Liver (tissue), 7 donors: ENCODE measurements at regions not wholly inside any gene's neighbourhood (a gene's known extent, or its start where the extent isn't known, plus 50 kb on each side); places are given as distances from the start of the nearest gene placed in this dataset.

Experiments
- DNase-seq: peaks from one replicate; pipeline ENCODE4 v3.0.0-alpha.2; 2017; ENCODE audit warnings: low spot score
- H3K27ac ChIP-seq, 2 donors: one replicate each; pipeline ENCODE4 v1.7.0; 2013; ENCODE audit warnings: inconsistent platforms in 2 of 2, low read length in 2 of 2, control low read depth in 1 of 2, low read depth in 1 of 2, mild to moderate bottlenecking in 1 of 2
- H3K27me3 ChIP-seq, 4 donors: one replicate each; pipeline versions ENCODE4 v1.6.1 to v1.7.0; 2013; ENCODE audit warnings: low read length in 3 of 4, inconsistent platforms in 1 of 4, mild to moderate bottlenecking in 1 of 4, moderate library complexity in 1 of 4; ENCODE audit not compliant: control insufficient read depth in 4 of 4, insufficient read depth in 4 of 4
- H3K36me3 ChIP-seq, 4 donors: one replicate each; pipeline versions ENCODE4 v1.6.1 to v1.7.0; 2013; ENCODE audit warnings: low read length in 3 of 4, mild to moderate bottlenecking in 3 of 4, low read depth in 1 of 4, moderate library complexity in 1 of 4; ENCODE audit not compliant: control insufficient read depth in 4 of 4, insufficient read depth in 3 of 4
- H3K4me1 ChIP-seq, 4 donors: one replicate each; pipeline versions ENCODE4 v1.6.1 to v1.7.0; 2013; ENCODE audit warnings: low read length in 3 of 4, mild to moderate bottlenecking in 3 of 4, moderate library complexity in 1 of 4; ENCODE audit not compliant: control insufficient read depth in 4 of 4, insufficient read depth in 4 of 4
- H3K4me3 ChIP-seq, 3 donors: one replicate each; pipeline versions ENCODE4 v1.6.1 to v1.7.0; 2013; ENCODE audit warnings: low read length in 3 of 3, control low read depth in 1 of 3, low read depth in 1 of 3, mild to moderate bottlenecking in 1 of 3
- H3K9ac ChIP-seq, 2 donors: one replicate each; pipeline ENCODE4 v1.7.0; 2013; ENCODE audit warnings: low read length in 2 of 2, mild to moderate bottlenecking in 2 of 2, moderate library complexity in 2 of 2, control low read depth in 1 of 2, low read depth in 1 of 2
- H3K9me3 ChIP-seq, 4 donors: one replicate each; pipeline versions ENCODE4 v1.6.1 to v1.7.0; 2013; ENCODE audit warnings: low read length in 3 of 4; ENCODE audit not compliant: control insufficient read depth in 4 of 4
- ATF3 ChIP-seq: IDR thresholded peaks from 2 replicates; pipeline ENCODE4 v1.6.1; 2016; ENCODE audit warnings: antibody characterized with exemption
- FOXA1 ChIP-seq: IDR thresholded peaks from 2 replicates; pipeline ENCODE4 v1.6.1; 2016; ENCODE audit warnings: antibody characterized with exemption
- GABPA ChIP-seq, 2 donors: IDR thresholded peaks in 1 of 2; conservative IDR thresholded peaks in 1 of 2; 2 replicates each; pipeline ENCODE4 v1.6.1; 2016; ENCODE audit warnings: antibody characterized with exemption in 2 of 2, mild to moderate bottlenecking in 1 of 2, moderate library complexity in 1 of 2
- HNF4A ChIP-seq, 2 donors: conservative IDR thresholded peaks; 2 replicates each; pipeline ENCODE4 v1.6.1; 2016; ENCODE audit warnings: antibody characterized with exemption in 2 of 2, mild to moderate bottlenecking in 2 of 2
- MAX ChIP-seq: IDR thresholded peaks from 2 replicates; pipeline ENCODE4 v1.6.1; 2016; ENCODE audit warnings: antibody characterized with exemption
- RAD21 ChIP-seq, 2 donors: IDR thresholded peaks; 2 replicates each; pipeline ENCODE4 v1.6.1; 2016; ENCODE audit warnings: antibody characterized with exemption in 2 of 2, mild to moderate bottlenecking in 2 of 2
- REST ChIP-seq: IDR thresholded peaks from 2 replicates; pipeline ENCODE4 v1.6.1; 2016; ENCODE audit warnings: antibody characterized with exemption, mild to moderate bottlenecking
- SP1 ChIP-seq: IDR thresholded peaks from 2 replicates; pipeline ENCODE4 v1.6.1; 2018; ENCODE audit warnings: antibody characterized with exemption, mild to moderate bottlenecking
- TAF1 ChIP-seq: conservative IDR thresholded peaks from 2 replicates; pipeline ENCODE4 v1.6.1; 2016; ENCODE audit warnings: antibody characterized with exemption, mild to moderate bottlenecking
- ZBTB33 ChIP-seq: IDR thresholded peaks from 2 replicates; pipeline ENCODE4 v1.6.1; 2016; ENCODE audit warnings: antibody characterized with exemption
- WGBS: extraction: QIAGEN DNeasy Blood & Tissue Kit; methylation state at CpG from one replicate; pipeline ENCODE4 v1.1.7; 2013; 5-methylcytosine and 5-hydroxymethylcytosine counted together
- donor health status: healthy.
- donor health status: healthy.
- donor health status: healthy.
- donor health status: healthy.

- no peaks in the 10 kb centered on the region for H3K4me1 ChIP-seq
- H3K27me3 ChIP-seq: no peaks in the 10 kb centered on the region
- H3K9me3 ChIP-seq: peaks cover 0 to 3% (median 0%) of the 10 kb centered on the region in 4 donors
- 38% methylated on average over 1 of the region's 1 CpG for WGBS
- no peak for TF ChIP-seq ATF3
- H3K9ac ChIP-seq: no peak overlapping the region
- H3K36me3 ChIP-seq: no peaks in the 10 kb centered on the region
- H3K4me3 ChIP-seq: no peak overlapping the region
- no peak overlapping the region for H3K27ac ChIP-seq
- DNase-seq: no peak
Observed at GRCh38 chr2:220544049-220544448, 916.6 kb downstream of the SLC4A3 start.

GRCh38 chr2:220550995-220551700, 923.7 kb downstream of the SLC4A3 start:
- no peak for DNase-seq
- Histone ChIP-seq H3K4me3 (no peak overlapping the region), H3K27ac (no peak overlapping the region), H3K27me3 (no peaks in the 10 kb centered on the region), H3K9ac (no peak overlapping the region), H3K36me3 (no peaks in the 10 kb centered on the region), H3K4me1 (peaks cover 0 to 4% (median 0%) of the 10 kb centered on the region in 4 donors), H3K9me3 (no peaks in the 10 kb centered on the region)
- 40% methylated on average over 2 of the region's 2 CpGs for WGBS
- TF ChIP-seq SP1 (no peak), HNF4A (conservative IDR thresholded peaks at IDR 0.05) (peak in 1 of 2 donors; percentile 39)

- Histone ChIP-seq H3K9me3 (no peaks in the 10 kb centered on the region), H3K27me3 (no peaks in the 10 kb centered on the region), H3K36me3 (no peaks in the 10 kb centered on the region), H3K4me3 (no peak overlapping the region), H3K4me1 (peaks cover 0 to 4% (median 0%) of the 10 kb centered on the region in 4 donors), H3K27ac (no peak overlapping the region), H3K9ac (no peak overlapping the region)
- DNase-seq: no peak
- TF ChIP-seq FOXA1 (no peak), ZBTB33 (no peak), MAX (no peak), GABPA (IDR thresholded peaks at IDR 0.05 in 1 of 2, conservative IDR thresholded peaks at IDR 0.05 in 1 of 2) (no peak), REST (no peak), TAF1 (no peak), RAD21 (IDR thresholded peaks at IDR 0.05) (no peak)
- WGBS: 75% methylated on average over 7 of the region's 7 CpGs
Observed at GRCh38 chr2:220552790-220553535, 925.5 kb downstream of the SLC4A3 start.
